Neural progenitor cell (in vitro differentiated cells): ENCODE measurements at regions not wholly inside any gene's neighbourhood (a gene's known extent, or its start where the extent isn't known, plus 50 kb on each side); places are given as distances from the start of the nearest gene placed in this dataset.

ENCODE experiments used
- EZH2 ChIP-seq: fragments of 200-600 bp; sonication (generic); IDR thresholded peaks from 2 replicates; pipeline ENCODE4 v1.6.1; 2017; ENCODE audit warnings: antibody characterized with exemption, mild to moderate bottlenecking, moderate library complexity
- EZH2phosphoT487 ChIP-seq: fragments of 200-600 bp; sonication (generic); IDR thresholded peaks from 2 replicates; pipeline ENCODE4 v1.6.1; 2017; ENCODE audit warnings: antibody characterized with exemption
- TF ChIP-seq, protein P1 (sequence below): fragments of 200-600 bp; sonication (generic); IDR thresholded peaks from 2 replicates; pipeline ENCODE4 v1.5.1; 2017; ENCODE audit warnings: antibody characterized with exemption, mild to moderate bottlenecking

DNA sequence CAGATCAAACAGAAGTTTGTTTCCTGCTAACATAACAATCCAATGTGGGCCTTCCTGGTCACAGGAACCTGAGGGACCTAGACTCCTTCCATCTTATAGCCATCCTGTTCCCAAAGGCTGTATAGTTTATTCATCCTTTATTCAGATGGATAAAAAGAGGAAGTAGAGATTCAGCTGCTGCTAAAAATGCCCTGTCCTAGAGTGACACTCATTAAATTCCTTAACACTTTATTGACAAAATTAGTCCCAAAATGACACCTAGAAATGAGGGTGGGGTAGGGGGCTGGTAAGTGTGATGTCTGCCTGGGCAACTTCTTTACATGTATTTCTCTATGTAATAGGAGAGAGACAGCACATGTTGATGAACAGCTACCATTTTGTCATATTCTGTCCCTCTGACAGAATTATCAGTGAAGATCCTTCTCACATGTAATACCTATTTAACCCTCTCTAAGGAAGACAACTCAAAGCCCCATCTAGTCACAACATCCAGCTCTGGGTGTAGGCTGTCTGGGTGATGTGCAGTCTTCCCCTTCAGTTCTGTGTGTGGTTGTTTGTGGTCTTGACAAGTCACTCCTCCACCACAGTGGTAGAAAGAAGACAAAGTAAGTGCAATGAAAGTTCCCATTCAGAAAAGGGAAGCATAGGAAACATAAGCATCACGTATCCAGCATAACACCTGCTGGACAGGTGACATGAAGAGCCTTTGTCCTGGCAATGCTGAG, 253.9 kb upstream of the CNTNAP5 start:
- TF ChIP-seq EZH2 = no peak
- TF ChIP-seq, protein P1, sequence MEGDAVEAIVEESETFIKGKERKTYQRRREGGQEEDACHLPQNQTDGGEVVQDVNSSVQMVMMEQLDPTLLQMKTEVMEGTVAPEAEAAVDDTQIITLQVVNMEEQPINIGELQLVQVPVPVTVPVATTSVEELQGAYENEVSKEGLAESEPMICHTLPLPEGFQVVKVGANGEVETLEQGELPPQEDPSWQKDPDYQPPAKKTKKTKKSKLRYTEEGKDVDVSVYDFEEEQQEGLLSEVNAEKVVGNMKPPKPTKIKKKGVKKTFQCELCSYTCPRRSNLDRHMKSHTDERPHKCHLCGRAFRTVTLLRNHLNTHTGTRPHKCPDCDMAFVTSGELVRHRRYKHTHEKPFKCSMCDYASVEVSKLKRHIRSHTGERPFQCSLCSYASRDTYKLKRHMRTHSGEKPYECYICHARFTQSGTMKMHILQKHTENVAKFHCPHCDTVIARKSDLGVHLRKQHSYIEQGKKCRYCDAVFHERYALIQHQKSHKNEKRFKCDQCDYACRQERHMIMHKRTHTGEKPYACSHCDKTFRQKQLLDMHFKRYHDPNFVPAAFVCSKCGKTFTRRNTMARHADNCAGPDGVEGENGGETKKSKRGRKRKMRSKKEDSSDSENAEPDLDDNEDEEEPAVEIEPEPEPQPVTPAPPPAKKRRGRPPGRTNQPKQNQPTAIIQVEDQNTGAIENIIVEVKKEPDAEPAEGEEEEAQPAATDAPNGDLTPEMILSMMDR = no peak
- no peak for TF ChIP-seq EZH2phosphoT487
